ENCODE measurements at regions not wholly inside any gene's neighbourhood (a gene's known extent, or its start where the extent isn't known, plus 50 kb on each side); places are given as distances from the start of the nearest gene placed in this dataset.

DNA sequence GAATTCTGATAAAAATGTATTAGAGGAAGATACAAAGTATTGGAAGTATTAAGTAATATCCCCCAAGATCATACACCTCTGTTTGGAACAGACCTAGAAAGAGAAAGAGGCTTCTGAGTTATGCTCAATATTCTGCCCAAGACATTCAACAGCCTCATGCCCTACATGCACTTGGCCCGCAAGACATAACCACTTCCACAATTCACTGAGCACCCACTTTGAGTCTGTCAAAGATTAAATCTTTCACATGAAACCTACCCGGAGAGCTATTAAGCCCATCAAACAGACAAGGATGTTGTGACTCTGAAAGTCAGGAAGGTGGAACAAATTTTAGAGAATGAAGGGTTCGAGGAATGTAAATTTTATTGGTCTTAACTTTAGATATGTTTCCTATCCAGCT, 344.7 kb upstream of the SYT4 start:
- DNase-seq (ENCODE audit: low spot score): no peak
- Histone ChIP-seq H3K9me3 (ENCODE audit: low read depth) (no peaks in the 10 kb centered on the region), H3K9ac (no peak overlapping the region), H3K79me2 (ENCODE audit: low read depth) (no peaks in the 10 kb centered on the region), H3F3A (ENCODE audit: low read depth) (no peaks in the 10 kb centered on the region), H3K36me3 (no peaks in the 10 kb centered on the region), H4K20me1 (ENCODE audit: low read depth) (no peaks in the 10 kb centered on the region), H2AFZ (replicated peaks) (no peak overlapping the region), H3K4me2 (no peak overlapping the region), H3K4me1 (no peaks in the 10 kb centered on the region), H3K27me3 (no peaks in the 10 kb centered on the region), H3K27ac (no peak overlapping the region), H3K4me3 (no peak overlapping the region)
- Mint-ChIP-seq H3K27ac (no peak overlapping the region), H3K36me3 (no peaks in the 10 kb centered on the region), H3K9me3 (no peaks in the 10 kb centered on the region), H3K27me3 (ENCODE audit: insufficient read depth, low read depth) (no peaks in the 10 kb centered on the region), H3K4me1 (no peaks in the 10 kb centered on the region), H3K4me3 (no peak overlapping the region)
- TF ChIP-seq, protein P1, sequence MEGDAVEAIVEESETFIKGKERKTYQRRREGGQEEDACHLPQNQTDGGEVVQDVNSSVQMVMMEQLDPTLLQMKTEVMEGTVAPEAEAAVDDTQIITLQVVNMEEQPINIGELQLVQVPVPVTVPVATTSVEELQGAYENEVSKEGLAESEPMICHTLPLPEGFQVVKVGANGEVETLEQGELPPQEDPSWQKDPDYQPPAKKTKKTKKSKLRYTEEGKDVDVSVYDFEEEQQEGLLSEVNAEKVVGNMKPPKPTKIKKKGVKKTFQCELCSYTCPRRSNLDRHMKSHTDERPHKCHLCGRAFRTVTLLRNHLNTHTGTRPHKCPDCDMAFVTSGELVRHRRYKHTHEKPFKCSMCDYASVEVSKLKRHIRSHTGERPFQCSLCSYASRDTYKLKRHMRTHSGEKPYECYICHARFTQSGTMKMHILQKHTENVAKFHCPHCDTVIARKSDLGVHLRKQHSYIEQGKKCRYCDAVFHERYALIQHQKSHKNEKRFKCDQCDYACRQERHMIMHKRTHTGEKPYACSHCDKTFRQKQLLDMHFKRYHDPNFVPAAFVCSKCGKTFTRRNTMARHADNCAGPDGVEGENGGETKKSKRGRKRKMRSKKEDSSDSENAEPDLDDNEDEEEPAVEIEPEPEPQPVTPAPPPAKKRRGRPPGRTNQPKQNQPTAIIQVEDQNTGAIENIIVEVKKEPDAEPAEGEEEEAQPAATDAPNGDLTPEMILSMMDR (IDR thresholded peaks at IDR 0.05): no peak
- TF ChIP-seq EZH2phosphoT487 (IDR thresholded peaks at IDR 0.05) (no peak), EZH2 (IDR thresholded peaks at IDR 0.05) (no peak)

DNA sequence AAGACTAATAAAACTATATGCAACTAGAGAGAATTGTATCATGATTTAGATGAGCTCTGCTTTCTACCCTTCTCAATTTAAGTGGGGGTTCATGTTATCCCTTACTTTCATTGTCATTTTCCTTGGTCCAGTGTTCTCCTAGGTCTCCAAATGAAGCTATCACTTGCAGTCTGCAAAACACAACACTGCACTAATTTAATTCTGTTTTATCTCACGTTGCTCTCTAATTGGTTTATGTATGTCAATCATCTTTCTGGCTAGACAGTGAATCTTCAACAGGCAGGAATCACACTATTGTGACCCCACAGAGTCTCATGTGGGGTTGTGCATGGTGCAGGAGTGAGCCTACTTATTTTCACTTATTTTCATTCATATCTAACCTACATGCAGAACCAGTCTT, 348.3 kb upstream of the SYT4 start:
- H3K27me3 Mint-ChIP-seq (ENCODE audit: insufficient read depth, low read depth): no peaks in the 10 kb centered on the region
- H3K36me3 ChIP-seq: no peaks in the 10 kb centered on the region

DNA sequence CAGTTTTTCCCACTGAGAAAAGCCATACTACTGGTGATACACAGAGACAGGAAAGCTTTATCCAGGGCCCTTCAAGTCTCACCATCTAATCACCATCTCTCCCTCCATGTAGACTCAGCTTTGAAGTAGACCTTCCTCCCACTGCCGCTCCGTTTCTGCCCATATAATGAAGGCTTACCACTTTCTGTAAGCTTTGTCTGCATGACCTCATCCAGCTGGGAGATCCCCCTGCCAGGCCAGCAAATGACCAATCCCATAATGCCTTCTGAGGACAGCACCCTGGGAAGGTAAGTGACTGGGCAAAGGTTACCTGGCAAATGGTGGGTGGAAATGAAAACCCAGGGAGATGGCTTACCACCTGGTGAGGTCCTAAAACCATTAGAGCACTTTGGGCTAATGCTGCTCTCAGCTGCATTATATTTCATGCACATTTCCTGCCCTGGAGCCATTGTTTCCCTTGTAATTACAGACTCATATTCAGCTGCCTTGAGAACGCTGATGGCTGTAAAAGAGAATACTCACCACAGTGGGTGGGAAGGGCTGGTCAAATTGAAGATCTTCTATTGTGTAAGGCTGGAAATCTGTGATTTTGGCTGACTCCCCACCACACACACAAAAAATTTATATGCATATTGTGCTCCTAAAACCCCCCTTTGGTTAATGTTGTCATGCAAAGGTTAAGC, 350.7 kb upstream of the SYT4 start:
- Mint-ChIP-seq H3K4me3 (no peak overlapping the region), H3K9me3 (no peaks in the 10 kb centered on the region), H3K27ac (no peak overlapping the region), H3K36me3 (no peaks in the 10 kb centered on the region), H3K27me3 (ENCODE audit: insufficient read depth, low read depth) (no peaks in the 10 kb centered on the region), H3K4me1 (peaks cover 6% of the 10 kb centered on the region)
- no peaks in the 10 kb centered on the region for H4K20me1 ChIP-seq (ENCODE audit: low read depth)
- no peak overlapping the region for H3K4me2 ChIP-seq
- no peaks in the 10 kb centered on the region for H3K9me3 ChIP-seq (ENCODE audit: low read depth)
- no peak for TF ChIP-seq EZH2 (IDR thresholded peaks at IDR 0.05)
- no peak for TF ChIP-seq EZH2phosphoT487 (IDR thresholded peaks at IDR 0.05)
- TF ChIP-seq, protein P1 (IDR thresholded peaks at IDR 0.05): no peak
- H3K9ac ChIP-seq: no peak overlapping the region
- H3K4me3 ChIP-seq: no peak overlapping the region
- H3F3A ChIP-seq (ENCODE audit: low read depth): no peaks in the 10 kb centered on the region
- no peaks in the 10 kb centered on the region for H3K36me3 ChIP-seq
- H2AFZ ChIP-seq (replicated peaks): no peak overlapping the region
- no peaks in the 10 kb centered on the region for H3K79me2 ChIP-seq (ENCODE audit: low read depth)
- no peaks in the 10 kb centered on the region for H3K4me1 ChIP-seq
- no peaks in the 10 kb centered on the region for H3K27me3 ChIP-seq
- H3K27ac ChIP-seq: no peak overlapping the region
- no peak for DNase-seq (ENCODE audit: low spot score)

More for the DNA sequence above, 348.3 kb upstream of the SYT4 start:
- no peak overlapping the region for H3K9ac ChIP-seq
- TF ChIP-seq EZH2 (IDR thresholded peaks at IDR 0.05) (no peak), EZH2phosphoT487 (IDR thresholded peaks at IDR 0.05) (no peak)
- TF ChIP-seq, protein P1 (IDR thresholded peaks at IDR 0.05): no peak
- Mint-ChIP-seq H3K4me3 (no peak overlapping the region), H3K4me1 (peaks cover 6% of the 10 kb centered on the region), H3K27ac (no peak overlapping the region), H3K9me3 (no peaks in the 10 kb centered on the region), H3K36me3 (no peaks in the 10 kb centered on the region)
- H3K27ac ChIP-seq: no peak overlapping the region
- DNase-seq (ENCODE audit: low spot score): no peak
- no peak overlapping the region for H2AFZ ChIP-seq (replicated peaks)
- no peaks in the 10 kb centered on the region for H4K20me1 ChIP-seq (ENCODE audit: low read depth)
- no peaks in the 10 kb centered on the region for H3K79me2 ChIP-seq (ENCODE audit: low read depth)
- H3K4me3 ChIP-seq: no peak overlapping the region
- no peaks in the 10 kb centered on the region for H3K27me3 ChIP-seq
- no peak overlapping the region for H3K4me2 ChIP-seq
- no peaks in the 10 kb centered on the region for H3K4me1 ChIP-seq
- H3K9me3 ChIP-seq (ENCODE audit: low read depth): no peaks in the 10 kb centered on the region
- H3F3A ChIP-seq (ENCODE audit: low read depth): no peaks in the 10 kb centered on the region

Measured in neural progenitor cell (in vitro differentiated cells).